HL-60 (cell line): ENCODE measurements at regions not wholly inside any gene's neighbourhood (a gene's known extent, or its start where the extent isn't known, plus 50 kb on each side); places are given as distances from the start of the nearest gene placed in this dataset.

Source experiments
- CTCF ChIP-seq: IDR thresholded peaks from one replicate; pipeline ENCODE4 v1.5.1; 2011; ENCODE audit warnings: low read length, control low read depth, inconsistent platforms; ENCODE audit not compliant: insufficient read depth
- GABPA ChIP-seq: IDR thresholded peaks from 2 replicates; pipeline ENCODE4 v1.6.1; 2012; ENCODE audit warnings: low read depth
- POLR2AphosphoS5 ChIP-seq: IDR thresholded peaks from 2 replicates; pipeline ENCODE4 v1.6.1; 2012; ENCODE audit warnings: low read depth
- SPI1 ChIP-seq: IDR thresholded peaks from 2 replicates; pipeline ENCODE4 v1.6.1; 2012; ENCODE audit warnings: low read depth, mild to moderate bottlenecking, borderline replicate concordance
- TF ChIP-seq, protein P1 (sequence below): IDR thresholded peaks from 2 replicates; pipeline ENCODE4 v1.6.1; 2012; ENCODE audit warnings: low read depth; ENCODE audit not compliant: insufficient replicate concordance

GRCh38 chr6:166795879-166796278 is 160.5 kb downstream of the RNASET2 start:
- no peak for TF ChIP-seq CTCF
- no peak for TF ChIP-seq SPI1
- TF ChIP-seq POLR2AphosphoS5 = no peak
- TF ChIP-seq, protein P1, sequence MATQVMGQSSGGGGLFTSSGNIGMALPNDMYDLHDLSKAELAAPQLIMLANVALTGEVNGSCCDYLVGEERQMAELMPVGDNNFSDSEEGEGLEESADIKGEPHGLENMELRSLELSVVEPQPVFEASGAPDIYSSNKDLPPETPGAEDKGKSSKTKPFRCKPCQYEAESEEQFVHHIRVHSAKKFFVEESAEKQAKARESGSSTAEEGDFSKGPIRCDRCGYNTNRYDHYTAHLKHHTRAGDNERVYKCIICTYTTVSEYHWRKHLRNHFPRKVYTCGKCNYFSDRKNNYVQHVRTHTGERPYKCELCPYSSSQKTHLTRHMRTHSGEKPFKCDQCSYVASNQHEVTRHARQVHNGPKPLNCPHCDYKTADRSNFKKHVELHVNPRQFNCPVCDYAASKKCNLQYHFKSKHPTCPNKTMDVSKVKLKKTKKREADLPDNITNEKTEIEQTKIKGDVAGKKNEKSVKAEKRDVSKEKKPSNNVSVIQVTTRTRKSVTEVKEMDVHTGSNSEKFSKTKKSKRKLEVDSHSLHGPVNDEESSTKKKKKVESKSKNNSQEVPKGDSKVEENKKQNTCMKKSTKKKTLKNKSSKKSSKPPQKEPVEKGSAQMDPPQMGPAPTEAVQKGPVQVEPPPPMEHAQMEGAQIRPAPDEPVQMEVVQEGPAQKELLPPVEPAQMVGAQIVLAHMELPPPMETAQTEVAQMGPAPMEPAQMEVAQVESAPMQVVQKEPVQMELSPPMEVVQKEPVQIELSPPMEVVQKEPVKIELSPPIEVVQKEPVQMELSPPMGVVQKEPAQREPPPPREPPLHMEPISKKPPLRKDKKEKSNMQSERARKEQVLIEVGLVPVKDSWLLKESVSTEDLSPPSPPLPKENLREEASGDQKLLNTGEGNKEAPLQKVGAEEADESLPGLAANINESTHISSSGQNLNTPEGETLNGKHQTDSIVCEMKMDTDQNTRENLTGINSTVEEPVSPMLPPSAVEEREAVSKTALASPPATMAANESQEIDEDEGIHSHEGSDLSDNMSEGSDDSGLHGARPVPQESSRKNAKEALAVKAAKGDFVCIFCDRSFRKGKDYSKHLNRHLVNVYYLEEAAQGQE = no peak
- no peak for TF ChIP-seq GABPA
